Sigmoid colon (tissue), 6 donors: ENCODE measurements at regions not wholly inside any gene's neighbourhood (a gene's known extent, or its start where the extent isn't known, plus 50 kb on each side); places are given as distances from the start of the nearest gene placed in this dataset.
A peak's percentile ranks its signal among the peaks of the same experiment; 100 is the strongest.
"Not testable (repeated sequence)": the region's sequence is repeated elsewhere in the genome, so short reads cannot be mapped to it uniquely, and the experiment has no call there.

ENCODE experiments used
- DNase-seq: peaks from one replicate; pipeline ENCODE4 v3.0.0-alpha.2; 2019
- H3K27ac ChIP-seq, 4 donors: fragments of 200-600 bp; sonication (generic); one replicate each; pipeline ENCODE4 v1.5.1; 2016 to 2019; ENCODE audit warnings: mild to moderate bottlenecking in 1 of 4
- H3K27me3 ChIP-seq, 3 donors: fragments of 200-600 bp; sonication (generic); one replicate each; pipeline ENCODE4 v1.5.1; 2019; ENCODE audit warnings: mild to moderate bottlenecking in 1 of 3
- H3K36me3 ChIP-seq, 4 donors: fragments of 200-600 bp; sonication (generic); one replicate each; pipeline ENCODE4 v1.5.1; 2016 to 2019
- H3K4me1 ChIP-seq, 4 donors: fragments of 200-600 bp; sonication (generic); one replicate each; pipeline ENCODE4 v1.5.1; 2017 to 2019
- H3K4me3 ChIP-seq, 4 donors: fragments of 200-600 bp; sonication (generic); one replicate each; pipeline ENCODE4 v1.5.1; 2017 to 2019; ENCODE audit warnings: mild to moderate bottlenecking in 2 of 4, moderate library complexity in 1 of 4
- H3K9me3 ChIP-seq, 4 donors: fragments of 200-600 bp in 3 of 4; sonication (generic) in 3 of 4; one replicate each; pipeline versions ENCODE4 v1.5.1 to v1.6.1; 2013 to 2019
- CTCF ChIP-seq, 4 experiments: fragments of 450-650 bp in 3 of 4; fragments of 200-600 bp in 1 of 4; IDR thresholded peaks; one replicate each; pipeline ENCODE4 v1.5.1; 2016 to 2019; ENCODE audit warnings: antibody characterized with exemption in 4 of 4, mild to moderate bottlenecking in 3 of 4, moderate library complexity in 2 of 4
- EP300 ChIP-seq, 4 donors: sonication (generic); formaldehyde crosslinking; IDR thresholded peaks; one replicate each; pipeline ENCODE4 v1.6.1; 2017; ENCODE audit warnings: antibody characterized with exemption in 4 of 4
- POLR2A ChIP-seq, 2 donors: fragments of 450-650 bp; IDR thresholded peaks; one replicate each; pipeline ENCODE4 v1.6.1; 2016; ENCODE audit warnings: antibody characterized with exemption in 2 of 2, mild to moderate bottlenecking in 2 of 2, moderate library complexity in 2 of 2
- POLR2AphosphoS5 ChIP-seq, 4 donors: sonication (generic); formaldehyde crosslinking; IDR thresholded peaks; one replicate each; pipeline ENCODE4 v1.6.1; 2017; ENCODE audit warnings: antibody characterized with exemption in 4 of 4
- WGBS, 2 donors: extraction: QIAGEN DNeasy Blood & Tissue Kit; methylation state at CpG; one replicate each; pipeline ENCODE4 v1.1.7; 2013; 5-methylcytosine and 5-hydroxymethylcytosine counted together
- intact Hi-C: fragments of 100-400 bp; cut with DNase I; formaldehyde crosslinking; loops from one replicate; pipeline ENCODE4 v1.15.1; 2023
- donor health status: healthy with polysubstance abuse.
- donor health status: healthy.

GRCh38 chr3:140863580-140864009 is 78.0 kb upstream of the SLC25A36 start:
- Histone ChIP-seq H3K4me3 (no peak overlapping the region), H3K27ac (no peak overlapping the region), H3K9me3 (no peaks in the 10 kb centered on the region), H3K27me3 (no peaks in the 10 kb centered on the region), H3K36me3 (no peaks in the 10 kb centered on the region), H3K4me1 (no peaks in the 10 kb centered on the region)
- peak in 2 of 4 experiments; percentile 10 to 39 for TF ChIP-seq CTCF (IDR thresholded peaks at IDR 0.05)
- TF ChIP-seq POLR2A (IDR thresholded peaks at IDR 0.05), result no peak
- 6 to 7% methylated on average over 6 of the region's 6 CpGs for WGBS, 2 donors
- DNase-seq, result no peak
- intact Hi-C loops, result loop anchor here (5.0 kb wide), 1 partner anchor 1436 kb away; no protein-coding TSS in a partner anchor

- 84 to 87% methylated on average over 4 of the region's 4 CpGs for WGBS, 2 donors
- no peaks in the 10 kb centered on the region for H3K9me3 ChIP-seq
- H3K4me1 ChIP-seq, result no peaks in the 10 kb centered on the region
- no peak for DNase-seq
- no peak overlapping the region for H3K27ac ChIP-seq
- no peaks in the 10 kb centered on the region for H3K27me3 ChIP-seq
- no peak overlapping the region for H3K4me3 ChIP-seq
- TF ChIP-seq POLR2A (IDR thresholded peaks at IDR 0.05) (no peak), CTCF (IDR thresholded peaks at IDR 0.05) (no peak), POLR2AphosphoS5 (IDR thresholded peaks at IDR 0.05) (no peak), EP300 (IDR thresholded peaks at IDR 0.05) (no peak)
- intact Hi-C loops, result no loop called here
- no peaks in the 10 kb centered on the region for H3K36me3 ChIP-seq
These were observed 71.3 kb upstream of the SLC25A36 start for GRCh38 chr3:140870351-140870750.

DNA sequence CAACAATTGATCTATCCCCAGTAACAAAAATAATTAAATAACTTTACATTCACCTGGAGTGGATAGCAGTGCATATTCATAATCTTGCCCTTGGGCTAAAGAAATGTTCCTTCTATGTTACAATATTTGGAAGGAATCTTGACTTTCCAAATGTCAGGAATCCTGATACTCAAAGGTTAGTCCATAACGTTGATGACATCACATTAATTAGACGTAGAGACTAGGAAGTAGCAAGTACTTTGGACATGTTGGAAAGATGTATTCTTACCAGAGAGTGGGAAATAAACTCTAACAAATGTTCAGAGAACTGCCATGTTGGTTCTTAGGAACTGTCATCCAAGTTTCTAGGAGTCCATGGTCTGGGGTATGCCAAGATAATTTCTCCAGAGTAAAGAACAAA is 70.6 kb upstream of the SLC25A36 start:
- Histone ChIP-seq H3K4me3 (no peak overlapping the region), H3K36me3 (no peaks in the 10 kb centered on the region), H3K4me1 (no peaks in the 10 kb centered on the region), H3K9me3 (no peaks in the 10 kb centered on the region), H3K27ac (no peak overlapping the region), H3K27me3 (no peaks in the 10 kb centered on the region)
- WGBS, 2 donors, result 83 to 88% methylated on average over 2 of the region's 2 CpGs
- intact Hi-C loops, result no loop called here
- no peak for DNase-seq
- TF ChIP-seq EP300 (IDR thresholded peaks at IDR 0.05) (no peak), POLR2A (IDR thresholded peaks at IDR 0.05) (no peak), POLR2AphosphoS5 (IDR thresholded peaks at IDR 0.05) (no peak), CTCF (IDR thresholded peaks at IDR 0.05) (no peak)

DNA sequence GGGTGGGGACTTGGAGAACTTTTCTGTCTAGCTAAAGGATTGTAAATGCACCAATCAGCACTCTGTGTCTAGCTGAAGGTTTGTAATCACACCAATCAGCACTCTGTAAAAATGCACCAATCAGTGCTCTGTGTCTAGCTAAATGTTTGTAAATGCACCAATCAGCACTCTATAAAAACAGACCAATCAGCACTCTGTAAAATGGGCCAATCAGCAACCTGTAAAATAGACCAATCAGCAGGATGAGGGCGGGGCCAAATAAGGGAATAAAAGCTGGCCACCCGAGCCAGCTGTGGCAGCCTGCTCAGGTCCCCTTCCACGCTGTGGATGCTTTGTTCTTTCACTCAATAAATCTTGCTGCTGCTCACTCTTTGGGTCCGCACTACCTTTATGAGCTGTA is 69.5 kb upstream of the SLC25A36 start:
- WGBS, 2 donors, result 51 to 68% methylated on average over 4 of the region's 4 CpGs
- H3K9me3 ChIP-seq, DNase-seq, intact Hi-C loops, H3K36me3 ChIP-seq, H3K4me1 ChIP-seq, H3K4me3 ChIP-seq, H3K27me3 ChIP-seq, H3K27ac ChIP-seq: not testable (repeated sequence)

DNA sequence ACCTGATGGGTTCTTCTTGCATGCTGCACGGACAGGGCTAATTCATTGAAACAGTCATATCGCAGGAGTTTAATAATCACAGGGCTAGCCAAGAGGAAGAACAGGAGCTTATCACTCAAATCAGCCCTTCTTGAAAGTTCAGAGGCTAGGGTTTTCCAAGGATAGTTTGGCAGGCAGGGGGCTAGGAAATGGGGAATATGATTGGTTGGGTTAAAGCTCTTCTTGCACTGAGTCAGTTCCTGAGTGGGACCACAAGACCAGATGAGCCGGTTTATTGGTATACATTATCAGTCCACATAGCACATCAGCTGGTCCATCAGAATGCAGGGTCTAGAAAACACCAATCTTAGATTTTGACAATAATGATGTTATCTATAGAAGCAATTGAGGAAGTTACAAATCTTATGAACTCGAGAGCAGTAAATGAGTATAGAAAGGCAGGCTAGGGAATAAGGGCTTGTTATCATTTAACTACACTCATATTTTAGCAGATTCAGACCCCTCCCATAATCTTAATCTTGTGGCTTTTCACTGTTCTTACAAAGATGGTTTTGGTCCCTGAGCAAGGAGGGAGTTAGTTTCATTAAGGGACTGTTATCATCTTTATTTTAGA is 58.1 kb upstream of the SLC25A36 start:
- WGBS, 2 donors, result 50 to 53% methylated on average over 4 of the region's 4 CpGs
- intact Hi-C loops, result no loop called here
- Histone ChIP-seq H3K9me3 (no peaks in the 10 kb centered on the region), H3K4me3 (no peak overlapping the region), H3K36me3 (no peaks in the 10 kb centered on the region), H3K27ac (no peak overlapping the region), H3K4me1 (no peaks in the 10 kb centered on the region), H3K27me3 (no peaks in the 10 kb centered on the region)
- DNase-seq, result no peak
- TF ChIP-seq POLR2A (IDR thresholded peaks at IDR 0.05), result no peak
- no peak for TF ChIP-seq EP300 (IDR thresholded peaks at IDR 0.05)
- TF ChIP-seq CTCF (IDR thresholded peaks at IDR 0.05), result no peak
- TF ChIP-seq POLR2AphosphoS5 (IDR thresholded peaks at IDR 0.05), result no peak

DNA sequence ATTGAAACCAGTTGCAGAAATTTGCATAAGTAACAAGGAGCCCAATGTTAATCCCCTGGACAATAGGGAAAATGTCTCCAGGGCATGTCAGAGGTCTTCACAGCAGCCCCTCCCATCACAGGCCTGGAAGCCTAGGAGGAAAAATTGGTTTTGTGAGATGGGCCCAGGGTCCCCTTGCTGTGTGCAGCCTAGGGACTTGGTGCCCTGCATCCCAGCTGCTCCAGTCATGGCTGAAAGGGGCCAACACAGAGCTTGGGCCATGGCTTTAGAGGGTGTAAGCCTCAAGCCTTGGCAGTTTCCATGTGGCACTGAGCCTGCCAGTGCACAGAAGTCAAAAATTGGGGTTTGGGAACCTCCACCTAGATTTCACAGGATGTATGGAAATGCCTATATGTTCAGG is 55.9 kb upstream of the SLC25A36 start:
- H3K9me3 ChIP-seq, H3K36me3 ChIP-seq, H3K4me1 ChIP-seq, DNase-seq, H3K4me3 ChIP-seq, H3K27ac ChIP-seq, intact Hi-C loops, H3K27me3 ChIP-seq: not testable (repeated sequence)
